Karpas-422 (cell line): ENCODE measurements at regions not wholly inside any gene's neighbourhood (a gene's known extent, or its start where the extent isn't known, plus 50 kb on each side); places are given as distances from the start of the nearest gene placed in this dataset.

Experiments
- DNase-seq: peaks from one replicate; pipeline ENCODE4 v3.0.0-alpha.2; 2015
- H2AFZ ChIP-seq: fragments of 200-600 bp; sonication (generic); 2 replicates; pipeline ENCODE4 v1.6.1; 2014; ENCODE audit warnings: antibody characterized with exemption, low read length, mixed read lengths
- H3K27ac ChIP-seq: fragments of 200-600 bp; sonication (generic); 2 replicates; pipeline ENCODE4 v1.5.1; 2014; ENCODE audit warnings: mild to moderate bottlenecking, low read length, moderate library complexity
- H3K27me3 ChIP-seq: fragments of 200-600 bp; sonication (generic); 2 replicates; pipeline ENCODE4 v1.6.1; 2014; ENCODE audit warnings: low read length, mixed read lengths
- H3K36me3 ChIP-seq: fragments of 200-600 bp; sonication (generic); 2 replicates; pipeline ENCODE4 v1.6.1; 2014; ENCODE audit warnings: low read length, mixed read lengths; ENCODE audit not compliant: insufficient read depth
- H3K4me1 ChIP-seq: fragments of 200-600 bp; sonication (generic); 2 replicates; pipeline ENCODE4 v1.6.1; 2014; ENCODE audit warnings: mild to moderate bottlenecking, low read length, mixed read lengths
- H3K4me2 ChIP-seq: fragments of 200-600 bp; sonication (generic); 2 replicates; pipeline ENCODE4 v1.6.1; 2014; ENCODE audit warnings: low read length, low read depth, mild to moderate bottlenecking; ENCODE audit not compliant: poor library complexity, severe bottlenecking
- H3K4me3 ChIP-seq: fragments of 200-600 bp; sonication (generic); 2 replicates; pipeline ENCODE4 v1.5.1; 2014; ENCODE audit warnings: mild to moderate bottlenecking, antibody characterized with exemption, low read length, mixed read lengths
- H3K79me2 ChIP-seq: fragments of 200-600 bp; sonication (generic); 2 replicates; pipeline ENCODE4 v1.6.1; 2014; ENCODE audit warnings: mild to moderate bottlenecking, low read length, mixed read lengths
- H3K9ac ChIP-seq: fragments of 200-600 bp; sonication (generic); 2 replicates; pipeline ENCODE4 v1.6.0; 2014; ENCODE audit warnings: low read length
- H3K9me2 ChIP-seq: fragments of 200-600 bp; sonication (generic), shearing (Covaris generic); replicated peaks from 2 replicates; pipeline ENCODE4 v1.6.0; 2014; ENCODE audit warnings: mild to moderate bottlenecking, low read length, moderate library complexity; ENCODE audit not compliant: insufficient read depth
- H3K9me3 ChIP-seq: fragments of 300-700, 200-600 bp; sonication (generic); 2 replicates; pipeline ENCODE4 v1.6.1; 2014; ENCODE audit warnings: low read length, mixed read lengths
- H4K20me1 ChIP-seq: fragments of 200-600 bp; sonication (generic); 2 replicates; pipeline ENCODE4 v1.6.1; 2014; ENCODE audit warnings: mild to moderate bottlenecking, antibody characterized with exemption, low read length, low read depth; ENCODE audit not compliant: insufficient read depth

DNA sequence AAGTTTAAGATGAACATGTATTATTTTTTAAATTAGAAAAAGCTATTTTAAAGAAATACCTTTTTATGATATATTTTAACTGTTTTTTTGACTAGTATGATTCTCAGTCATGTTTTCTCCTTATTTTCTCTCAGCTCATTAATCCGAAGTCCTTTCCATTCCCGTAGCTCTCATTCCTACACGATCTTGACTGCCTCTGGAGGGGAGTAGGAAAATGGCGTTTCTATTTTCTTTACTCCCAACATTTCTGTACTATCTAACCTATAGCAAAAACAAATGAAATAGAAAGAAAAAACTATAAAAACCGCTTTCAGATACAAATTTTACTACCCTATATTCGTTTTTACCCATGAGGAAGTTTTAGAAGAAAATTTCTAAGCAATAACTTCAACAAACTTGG lies 343.8 kb downstream of the RBM26 start:
- H3K4me3 ChIP-seq, result no peak overlapping the region
- H3K9ac ChIP-seq, result no peak overlapping the region
- no peaks in the 10 kb centered on the region for H4K20me1 ChIP-seq
- no peak overlapping the region for H3K27ac ChIP-seq
- no peaks in the 10 kb centered on the region for H3K36me3 ChIP-seq
- H2AFZ ChIP-seq, result no peak overlapping the region
- no peaks in the 10 kb centered on the region; the same call in 1 of the 2 replicates for H3K27me3 ChIP-seq
- no peaks in the 10 kb centered on the region for H3K79me2 ChIP-seq
- no peaks in the 10 kb centered on the region for H3K9me2 ChIP-seq
- no peaks in the 10 kb centered on the region for H3K4me1 ChIP-seq
- no peak for DNase-seq
- no peaks in the 10 kb centered on the region for H3K9me3 ChIP-seq
- no peak overlapping the region for H3K4me2 ChIP-seq

DNA sequence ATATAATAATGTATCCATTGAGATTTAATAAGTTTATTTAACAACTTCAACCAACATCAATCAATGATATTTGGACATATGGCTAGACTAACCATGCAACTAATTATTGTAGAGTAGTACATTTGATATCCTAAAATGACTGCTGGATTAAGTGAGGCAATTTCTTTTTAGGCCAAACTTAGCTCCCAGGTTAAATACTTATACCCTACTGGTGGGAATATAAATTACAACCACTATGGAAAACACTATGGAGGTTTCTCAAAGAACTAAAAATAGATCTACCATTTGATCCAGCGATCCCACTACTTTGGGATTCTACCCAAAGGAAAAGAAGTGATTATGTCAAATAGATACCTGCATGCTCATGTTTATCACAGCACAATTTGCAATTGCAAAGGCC lies 345.8 kb downstream of the RBM26 start:
- no peaks in the 10 kb centered on the region; the same call in 1 of the 2 replicates for H3K27me3 ChIP-seq
- no peaks in the 10 kb centered on the region for H4K20me1 ChIP-seq
- no peak overlapping the region for H3K27ac ChIP-seq
- H2AFZ ChIP-seq, result no peak overlapping the region
- no peaks in the 10 kb centered on the region for H3K79me2 ChIP-seq
- no peaks in the 10 kb centered on the region for H3K4me1 ChIP-seq
- H3K4me3 ChIP-seq, result no peak overlapping the region
- no peak for DNase-seq
- H3K9me2 ChIP-seq, result no peaks in the 10 kb centered on the region
- no peak overlapping the region for H3K4me2 ChIP-seq
- no peak overlapping the region for H3K9ac ChIP-seq
- no peaks in the 10 kb centered on the region for H3K36me3 ChIP-seq
- no peaks in the 10 kb centered on the region for H3K9me3 ChIP-seq

DNA sequence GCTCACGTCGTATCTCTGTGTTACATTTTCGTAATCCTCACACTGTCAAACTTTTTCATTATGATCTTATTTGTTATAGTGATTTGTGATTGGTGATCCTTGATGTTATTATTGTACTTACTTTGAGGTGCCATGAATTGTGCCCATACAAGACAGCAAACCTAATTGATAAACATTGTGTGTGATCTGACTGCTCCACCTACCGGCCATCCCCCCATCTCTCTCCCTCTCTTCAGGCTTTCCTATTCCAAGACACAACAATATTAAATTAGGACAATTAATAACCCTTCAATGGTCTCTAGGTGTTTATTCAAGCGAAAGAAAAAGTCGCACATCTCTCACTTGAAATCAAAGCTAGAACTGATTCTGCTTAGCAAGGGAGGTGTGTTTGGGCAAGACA lies 349.3 kb downstream of the RBM26 start:
- Histone ChIP-seq H3K9ac (no peak overlapping the region), H3K36me3 (no peaks in the 10 kb centered on the region), H3K79me2 (no peaks in the 10 kb centered on the region), H2AFZ (no peak overlapping the region), H3K27ac (no peak overlapping the region), H4K20me1 (no peaks in the 10 kb centered on the region), H3K27me3 (no peaks in the 10 kb centered on the region; the same call in 1 of the 2 replicates), H3K4me1 (no peaks in the 10 kb centered on the region), H3K4me3 (no peak overlapping the region), H3K4me2 (no peak overlapping the region), H3K9me2 (no peaks in the 10 kb centered on the region), H3K9me3 (no peaks in the 10 kb centered on the region)
- peak; percentile 57 for DNase-seq

DNA sequence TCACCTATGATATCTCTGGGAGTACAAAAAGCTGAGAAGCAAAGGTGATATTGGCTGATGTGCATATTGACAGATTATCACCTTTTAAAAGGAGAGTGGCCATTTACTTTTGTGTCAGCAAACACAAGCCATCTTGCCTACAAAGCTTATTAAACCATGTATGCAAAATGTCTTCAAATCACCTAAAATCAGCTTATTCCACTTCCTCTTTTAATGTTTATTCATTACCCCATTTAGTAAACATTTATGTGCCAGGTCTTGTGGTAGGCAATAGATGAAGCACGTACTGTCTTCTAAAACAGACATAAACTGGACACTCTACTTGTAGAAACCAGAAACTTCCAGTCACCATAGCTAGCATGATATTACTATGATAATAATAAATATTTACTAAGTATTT lies 354.6 kb downstream of the RBM26 start:
- no peaks in the 10 kb centered on the region for H3K36me3 ChIP-seq
- H3K79me2 ChIP-seq, result no peaks in the 10 kb centered on the region
- H3K4me1 ChIP-seq, result no peaks in the 10 kb centered on the region
- H3K4me2 ChIP-seq, result no peak overlapping the region
- no peaks in the 10 kb centered on the region for H3K9me3 ChIP-seq
- H2AFZ ChIP-seq, result no peak overlapping the region
- H4K20me1 ChIP-seq, result no peaks in the 10 kb centered on the region
- no peak overlapping the region for H3K27ac ChIP-seq
- H3K4me3 ChIP-seq, result no peak overlapping the region
- H3K9ac ChIP-seq, result no peak overlapping the region
- H3K27me3 ChIP-seq, result no peaks in the 10 kb centered on the region
- no peak for DNase-seq
- no peaks in the 10 kb centered on the region for H3K9me2 ChIP-seq

DNA sequence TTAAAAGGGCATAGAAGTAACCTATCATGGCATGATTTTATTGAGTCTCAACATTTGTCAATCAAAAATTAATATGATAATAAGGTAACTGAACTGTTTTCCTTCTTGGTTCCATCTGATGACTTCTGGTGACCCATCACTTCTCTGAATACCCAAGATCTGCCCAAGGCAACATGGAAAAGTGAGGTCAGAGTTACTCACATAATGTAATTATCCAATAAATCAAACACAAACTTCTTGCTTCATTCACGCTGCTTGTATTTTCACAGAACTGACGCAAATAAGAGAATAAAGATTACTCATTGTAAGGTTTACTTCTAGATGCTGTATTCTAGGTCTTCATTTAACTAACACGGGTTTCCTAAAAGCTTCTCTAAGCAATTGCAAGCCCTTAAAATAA lies 361.6 kb downstream of the RBM26 start:
- no peaks in the 10 kb centered on the region for H3K79me2 ChIP-seq

DNA sequence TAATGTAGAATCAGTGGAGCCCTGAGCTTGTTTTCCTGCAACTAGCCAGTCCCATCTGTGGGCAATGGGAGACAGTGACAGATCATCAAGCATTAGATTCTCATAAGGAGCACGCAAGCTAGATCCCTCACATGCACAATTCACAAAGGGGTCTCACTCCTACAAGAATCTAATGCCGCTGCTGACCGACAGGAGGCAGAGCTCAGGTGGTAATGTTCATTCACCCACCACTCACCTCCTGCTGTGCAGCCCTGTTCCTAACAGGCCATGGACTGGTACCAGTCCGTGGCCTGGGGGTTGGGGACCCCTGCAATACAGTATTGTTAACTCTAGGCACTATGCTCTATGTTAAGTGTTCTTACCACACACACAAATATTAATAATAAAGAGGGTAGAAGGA lies 362.8 kb downstream of the RBM26 start:
- no peak overlapping the region for H3K4me2 ChIP-seq
- no peaks in the 10 kb centered on the region for H4K20me1 ChIP-seq

More for the DNA sequence above, 361.6 kb downstream of the RBM26 start:
- Histone ChIP-seq H3K36me3 (no peaks in the 10 kb centered on the region), H3K4me2 (no peak overlapping the region), H3K4me1 (no peaks in the 10 kb centered on the region), H4K20me1 (no peaks in the 10 kb centered on the region), H3K9me2 (no peaks in the 10 kb centered on the region), H3K9me3 (no peaks in the 10 kb centered on the region), H3K27ac (no peak overlapping the region), H2AFZ (no peak overlapping the region), H3K9ac (no peak overlapping the region), H3K27me3 (no peaks in the 10 kb centered on the region), H3K4me3 (no peak overlapping the region)
- DNase-seq, result no peak

DNA sequence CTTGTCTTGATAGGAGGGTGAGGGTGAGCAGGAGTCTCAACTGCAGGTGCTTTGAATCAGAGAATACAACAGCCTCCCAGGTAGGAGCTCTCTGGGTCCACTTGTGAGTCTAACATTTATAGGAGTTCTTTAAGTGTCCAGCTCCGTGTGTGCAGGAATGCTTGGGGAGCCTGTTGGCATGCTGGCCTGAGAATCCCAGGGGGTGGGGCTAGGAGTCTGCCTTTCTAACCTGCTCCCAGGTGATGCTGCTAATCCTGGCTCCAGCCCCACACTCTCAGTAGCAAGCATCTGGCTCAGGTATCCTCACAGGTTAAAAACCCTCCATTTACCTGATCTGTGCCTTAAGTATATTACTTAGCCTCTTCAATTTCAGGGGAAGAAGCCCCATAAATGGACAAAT lies 368.9 kb downstream of the RBM26 start:
- Histone ChIP-seq H3K36me3 (no peaks in the 10 kb centered on the region), H4K20me1 (no peaks in the 10 kb centered on the region), H3K9ac (no peak overlapping the region), H3K79me2 (no peaks in the 10 kb centered on the region), H3K4me2 (no peak overlapping the region), H3K27me3 (no peaks in the 10 kb centered on the region), H2AFZ (no peak overlapping the region), H3K4me1 (no peaks in the 10 kb centered on the region), H3K9me3 (no peaks in the 10 kb centered on the region), H3K27ac (no peak overlapping the region), H3K9me2 (no peaks in the 10 kb centered on the region), H3K4me3 (no peak overlapping the region)
- no peak for DNase-seq

More for the DNA sequence above, 362.8 kb downstream of the RBM26 start:
- Histone ChIP-seq H3K36me3 (no peaks in the 10 kb centered on the region), H2AFZ (no peak overlapping the region), H3K79me2 (no peaks in the 10 kb centered on the region), H3K27ac (no peak overlapping the region), H3K9me3 (no peaks in the 10 kb centered on the region), H3K9ac (no peak overlapping the region), H3K4me1 (no peaks in the 10 kb centered on the region), H3K9me2 (no peaks in the 10 kb centered on the region), H3K4me3 (no peak overlapping the region), H3K27me3 (no peaks in the 10 kb centered on the region)
- no peak for DNase-seq

DNA sequence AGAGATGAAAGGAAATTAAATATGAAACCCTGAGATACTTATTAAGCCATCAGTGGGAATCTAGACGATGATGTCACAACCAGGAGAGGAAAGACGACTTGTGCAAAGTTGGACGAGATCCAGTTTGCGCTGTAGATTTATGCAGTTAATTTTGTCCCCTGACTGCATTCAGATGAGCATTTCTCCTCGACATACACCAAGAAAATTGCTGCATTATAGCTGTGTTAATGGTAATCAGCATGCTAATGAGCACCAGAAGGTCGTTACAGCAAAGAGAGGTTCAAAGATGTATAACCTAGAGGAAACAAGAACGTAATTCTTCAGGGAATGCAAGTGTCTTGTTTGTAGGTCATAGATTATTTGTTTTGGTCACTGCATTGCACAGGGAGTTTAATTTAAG lies 371.7 kb downstream of the RBM26 start:
- Histone ChIP-seq H3K27me3 (no peaks in the 10 kb centered on the region), H3K4me2 (no peak overlapping the region), H2AFZ (no peak overlapping the region), H3K4me1 (no peaks in the 10 kb centered on the region), H3K9me2 (no peaks in the 10 kb centered on the region), H3K79me2 (no peaks in the 10 kb centered on the region), H3K9me3 (no peaks in the 10 kb centered on the region), H3K4me3 (no peak overlapping the region), H4K20me1 (no peaks in the 10 kb centered on the region), H3K36me3 (no peaks in the 10 kb centered on the region), H3K9ac (no peak overlapping the region), H3K27ac (no peak overlapping the region)
- no peak for DNase-seq

DNA sequence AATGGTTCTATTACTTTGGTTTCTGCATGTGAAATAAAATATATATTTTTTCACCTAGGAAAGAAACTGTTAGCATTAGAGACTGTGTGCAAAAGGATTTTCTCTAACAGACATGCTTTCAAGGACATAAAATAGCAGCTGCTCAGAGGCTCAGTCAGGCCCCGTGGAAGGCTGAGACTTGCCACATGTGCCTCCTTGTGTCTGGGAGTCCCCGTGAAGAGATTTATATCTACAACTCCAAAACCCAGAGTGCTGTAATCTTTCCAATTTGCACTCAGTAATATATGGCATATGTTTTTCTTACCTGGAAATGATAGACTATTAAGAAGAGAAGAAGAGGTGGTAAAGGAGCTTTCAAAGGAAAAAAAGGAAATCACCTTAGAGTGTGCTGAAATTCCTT lies 371.6 kb upstream of the OBI1 start:
- H2AFZ ChIP-seq, result no peak overlapping the region

More for the DNA sequence above, 371.6 kb upstream of the OBI1 start:
- H3K4me3 ChIP-seq, result no peak overlapping the region
- H4K20me1 ChIP-seq, result no peaks in the 10 kb centered on the region
- H3K9me3 ChIP-seq, result no peaks in the 10 kb centered on the region
- H3K79me2 ChIP-seq, result no peaks in the 10 kb centered on the region
- H3K36me3 ChIP-seq, result no peaks in the 10 kb centered on the region
- no peaks in the 10 kb centered on the region for H3K9me2 ChIP-seq
- no peaks in the 10 kb centered on the region for H3K4me1 ChIP-seq
- DNase-seq, result no peak
- no peak overlapping the region for H3K4me2 ChIP-seq
- no peak overlapping the region for H3K27ac ChIP-seq
- H3K27me3 ChIP-seq, result no peaks in the 10 kb centered on the region
- no peak overlapping the region for H3K9ac ChIP-seq
